HG03521 (cell line): ENCODE measurements at regions not wholly inside any gene's neighbourhood (a gene's known extent, or its start where the extent isn't known, plus 50 kb on each side); places are given as distances from the start of the nearest gene placed in this dataset.
"Not testable (repeated sequence)": the region's sequence is repeated elsewhere in the genome, so short reads cannot be mapped to it uniquely, and the experiment has no call there.

ENCODE experiments used
- ATAC-seq: cut with Tn5 transposase; IDR thresholded peaks from one replicate; pipeline ENCODE4 v1.9.1; 2021; ENCODE audit warnings: mild to moderate bottlenecking, moderate library complexity; ENCODE audit not compliant: unreplicated experiment

- no peak for ATAC-seq
Observed at GRCh38 chr5:154562244-154562880, 84.3 kb upstream of the HAND1 start.

GRCh38 chr5:154559398-154560276 lies 81.6 kb upstream of the HAND1 start:
- ATAC-seq: no peak

GRCh38 chr5:154557548-154557947 lies 79.5 kb upstream of the HAND1 start:
- no peak for ATAC-seq

- no peak for ATAC-seq
Observed at GRCh38 chr5:154547551-154547950, 69.5 kb upstream of the HAND1 start.

GRCh38 chr5:154546719-154547118 lies 68.7 kb upstream of the HAND1 start:
- ATAC-seq: no peak

GRCh38 chr5:154544646-154545045 lies 66.6 kb upstream of the HAND1 start:
- no peak for ATAC-seq

GRCh38 chr5:154543380-154543779 lies 65.4 kb upstream of the HAND1 start:
- no peak for ATAC-seq

- ATAC-seq: no peak
Observed at GRCh38 chr5:154542581-154542980, 64.6 kb upstream of the HAND1 start.

- ATAC-seq: no peak
Observed at GRCh38 chr5:154542000-154542399, 64.0 kb upstream of the HAND1 start.

GRCh38 chr5:154541553-154541952 lies 63.5 kb upstream of the HAND1 start:
- no peak for ATAC-seq

GRCh38 chr5:154540600-154540999 lies 62.6 kb upstream of the HAND1 start:
- no peak for ATAC-seq

- ATAC-seq: no peak
Observed at GRCh38 chr5:154538492-154538891, 60.5 kb upstream of the HAND1 start.

- not testable (repeated sequence) for ATAC-seq
Observed at GRCh38 chr5:154536439-154536838, 58.4 kb upstream of the HAND1 start.

- ATAC-seq: no peak
Observed at GRCh38 chr5:154535535-154535934, 57.5 kb upstream of the HAND1 start.

GRCh38 chr5:154534457-154535050 lies 56.5 kb upstream of the HAND1 start:
- ATAC-seq: no peak

- ATAC-seq: no peak
Observed at GRCh38 chr5:154529282-154529681, 51.3 kb upstream of the HAND1 start.

- no peak for ATAC-seq
Observed at GRCh38 chr5:154528005-154528594, 50.1 kb upstream of the HAND1 start.
